SK-N-SH (cell line): ENCODE measurements at regions not wholly inside any gene's neighbourhood (a gene's known extent, or its start where the extent isn't known, plus 50 kb on each side); places are given as distances from the start of the nearest gene placed in this dataset.
A peak's percentile ranks its signal among the peaks of the same experiment; 100 is the strongest.

Experiments used
- CTCF ChIA-PET: fragments of 300-600, 350-600 bp; formaldehyde crosslinking; extraction: SDS; loops from one replicate; lab custom pipeline; 2021; lab: Yijun Ruan, JAX
- POLR2A ChIA-PET: fragments of 350-600 bp; sonication (Branson Sonifier 250); formaldehyde crosslinking; extraction: SDS; loops from one replicate; lab custom pipeline; 2020; ENCODE audit warnings: antibody characterized with exemption, inconsistent platforms; lab: Yijun Ruan, JAX
- DNase-seq: peaks from one replicate; pipeline ENCODE4 v3.0.0; 2012
- H2AFZ ChIP-seq: fragments of 200-600 bp; sonication (generic); 2 replicates; pipeline ENCODE4 v1.8.1; 2016; ENCODE audit warnings: antibody characterized with exemption, mild to moderate bottlenecking, low read depth
- H3F3A ChIP-seq: fragments of 200-600 bp; sonication (generic); replicated peaks from 2 replicates; pipeline ENCODE3; 2016; ENCODE audit warnings: antibody characterized with exemption, mild to moderate bottlenecking; ENCODE audit not compliant: insufficient read depth
- H3K27ac ChIP-seq, 2 experiments: fragments of 200-500 bp in 1 of 2; fragments of 200-600 bp in 1 of 2; sonication (Bioruptor generic) in 1 of 2; sonication (generic), shearing (Covaris generic) in 1 of 2; 2 replicates each; pipeline versions ENCODE4 v1.5.1 to v1.6.1; 2014 to 2016; ENCODE audit warnings: low read depth in 2 of 2, inconsistent platforms in 1 of 2, low read length in 1 of 2, mild to moderate bottlenecking in 1 of 2, mixed read lengths in 1 of 2
- H3K27me3 ChIP-seq: fragments of 200-600 bp; sonication (generic), shearing (Covaris generic); 2 replicates; pipeline ENCODE4 v1.6.1; 2016; ENCODE audit warnings: mixed run types; ENCODE audit not compliant: insufficient read depth
- H3K36me3 ChIP-seq, 2 experiments: fragments of 200-500 bp in 1 of 2; fragments of 200-600 bp in 1 of 2; sonication (Bioruptor generic) in 1 of 2; sonication (generic) in 1 of 2; replicated peaks in 1 of 2; 2 replicates each; pipeline versions ENCODE3 to v1.5.1; 2014 to 2016; ENCODE audit warnings: low read length in 1 of 2, mild to moderate bottlenecking in 1 of 2; ENCODE audit not compliant: insufficient read depth in 2 of 2, control insufficient read depth in 1 of 2
- H3K4me1 ChIP-seq, 2 experiments: fragments of 200-500 bp in 1 of 2; fragments of 200-600 bp in 1 of 2; sonication (Bioruptor generic) in 1 of 2; sonication (generic), shearing (Covaris generic) in 1 of 2; 2 replicates each; pipeline versions ENCODE4 v1.5.1 to v1.6.1; 2014 to 2016; ENCODE audit warnings: low read depth in 1 of 2, low read length in 1 of 2, mixed run types in 1 of 2; ENCODE audit not compliant: insufficient read depth in 2 of 2, control insufficient read depth in 1 of 2
- H3K4me2 ChIP-seq: fragments of 200-600 bp; sonication (generic), shearing (Covaris generic); 2 replicates; pipeline ENCODE4 v1.6.1; 2017; ENCODE audit warnings: mixed run types
- H3K4me3 ChIP-seq, 2 experiments: fragments of 200-500 bp in 1 of 2; fragments of 200-600 bp in 1 of 2; sonication (Bioruptor generic) in 1 of 2; sonication (generic), shearing (Covaris generic) in 1 of 2; 2 replicates each; pipeline versions ENCODE4 v1.5.1 to v1.8.1; 2014 to 2016; ENCODE audit warnings: low read depth in 2 of 2, inconsistent platforms in 1 of 2, low read length in 1 of 2, mild to moderate bottlenecking in 1 of 2, mixed read lengths in 1 of 2, moderate library complexity in 1 of 2
- H3K79me2 ChIP-seq: fragments of 200-600 bp; sonication (generic); 2 replicates; pipeline ENCODE4 v1.8.1; 2017; ENCODE audit warnings: mild to moderate bottlenecking; ENCODE audit not compliant: insufficient read depth
- H3K9ac ChIP-seq: fragments of 200-600 bp; sonication (generic); 2 replicates; pipeline ENCODE4 v1.6.1; 2017; ENCODE audit warnings: mixed run types
- H3K9me2 ChIP-seq: fragments of 200-600 bp; sonication (generic); 2 replicates; pipeline ENCODE4 v1.6.1; 2017; ENCODE audit warnings: mixed run types
- H3K9me3 ChIP-seq: fragments of 200-600 bp; sonication (generic); 2 replicates; pipeline ENCODE4 v1.6.1; 2017; ENCODE audit warnings: mixed run types, mild to moderate bottlenecking, moderate library complexity
- H4K20me1 ChIP-seq: fragments of 200-600 bp; sonication (generic); 2 replicates; pipeline ENCODE4 v1.6.1; 2017; ENCODE audit warnings: mild to moderate bottlenecking, mixed run types; ENCODE audit not compliant: insufficient read depth
- FOXJ3 ChIP-seq: sonication (generic); formaldehyde crosslinking; IDR thresholded peaks from 2 replicates; pipeline ENCODE4 v1.5.1; 2020; ENCODE audit warnings: mild to moderate bottlenecking, missing genetic modification reagents
- FOXM1 ChIP-seq: IDR thresholded peaks from 2 replicates; pipeline ENCODE4 v1.4.0; 2012; ENCODE audit warnings: low read depth, mild to moderate bottlenecking
- GABPA ChIP-seq: IDR thresholded peaks from 2 replicates; pipeline ENCODE4 v1.4.0; 2012; ENCODE audit warnings: low read depth, mild to moderate bottlenecking
- JUND ChIP-seq: IDR thresholded peaks from 2 replicates; pipeline ENCODE4 v1.4.0; 2012
- MXI1 ChIP-seq: IDR thresholded peaks from 2 replicates; pipeline ENCODE4 v1.6.1; 2012; ENCODE audit warnings: mild to moderate bottlenecking, low read depth, low read length, improper control_type of control experiment
- NRF1 ChIP-seq: IDR thresholded peaks from 2 replicates; pipeline ENCODE4 v1.6.1; 2012; ENCODE audit warnings: low read depth, mild to moderate bottlenecking, low read length
- POLR2AphosphoS5 ChIP-seq: IDR thresholded peaks from 2 replicates; pipeline ENCODE4 v1.6.1; 2012; ENCODE audit warnings: low read depth, low read length
- RAD21 ChIP-seq: IDR thresholded peaks from 2 replicates; pipeline ENCODE4 v1.6.1; 2012; ENCODE audit warnings: mild to moderate bottlenecking, low read length
- RCOR1 ChIP-seq: fragments of 150-350 bp; IDR thresholded peaks from 2 replicates; pipeline ENCODE4 v1.6.1; 2017; ENCODE audit warnings: antibody characterized with exemption, low read length
- RFX5 ChIP-seq: IDR thresholded peaks from 2 replicates; pipeline ENCODE4 v1.6.1; 2012; ENCODE audit warnings: mild to moderate bottlenecking, improper control_type of control experiment, low read length
- RXRA ChIP-seq: IDR thresholded peaks from 2 replicates; pipeline ENCODE4 v1.4.0; 2012; ENCODE audit warnings: low read depth, mild to moderate bottlenecking, borderline replicate concordance
- SIN3A ChIP-seq: IDR thresholded peaks from 2 replicates; pipeline ENCODE4 v1.6.1; 2012; ENCODE audit warnings: low read depth, mild to moderate bottlenecking, low read length, moderate library complexity, borderline replicate concordance
- SMC3 ChIP-seq: IDR thresholded peaks from 2 replicates; pipeline ENCODE4 v1.6.1; 2012; ENCODE audit warnings: low read depth, low read length, improper control_type of control experiment
- TAF1 ChIP-seq: IDR thresholded peaks from 2 replicates; pipeline ENCODE4 v1.6.1; 2012; ENCODE audit warnings: low read depth, mild to moderate bottlenecking, low read length, moderate library complexity, borderline replicate concordance
- TCF12 ChIP-seq: IDR thresholded peaks from 2 replicates; pipeline ENCODE4 v1.4.0; 2012
- YY1 ChIP-seq: IDR thresholded peaks from 2 replicates; pipeline ENCODE4 v1.4.0; 2012; ENCODE audit warnings: low read depth, mild to moderate bottlenecking
- WGBS: methylation state at CpG from one replicate; pipeline ENCODE4 v1.1.6; 2017; ENCODE audit warnings: low lambda C conversion rate; 5-methylcytosine and 5-hydroxymethylcytosine counted together
- TF ChIP-seq, protein P1 (sequence below): fragments of 150-350 bp; IDR thresholded peaks from 2 replicates; pipeline ENCODE4 v1.6.1; 2017; ENCODE audit warnings: antibody characterized with exemption, low read length, low read depth, borderline replicate concordance
- TF ChIP-seq, protein P2 (sequence below): IDR thresholded peaks from 2 replicates; pipeline ENCODE4; 2012
- TF ChIP-seq, protein P3 (sequence below): fragments of 200-600 bp; sonication (generic); IDR thresholded peaks from 2 replicates; pipeline ENCODE4 v1.6.1; 2017; ENCODE audit warnings: antibody characterized with exemption, mild to moderate bottlenecking, moderate library complexity

DNA sequence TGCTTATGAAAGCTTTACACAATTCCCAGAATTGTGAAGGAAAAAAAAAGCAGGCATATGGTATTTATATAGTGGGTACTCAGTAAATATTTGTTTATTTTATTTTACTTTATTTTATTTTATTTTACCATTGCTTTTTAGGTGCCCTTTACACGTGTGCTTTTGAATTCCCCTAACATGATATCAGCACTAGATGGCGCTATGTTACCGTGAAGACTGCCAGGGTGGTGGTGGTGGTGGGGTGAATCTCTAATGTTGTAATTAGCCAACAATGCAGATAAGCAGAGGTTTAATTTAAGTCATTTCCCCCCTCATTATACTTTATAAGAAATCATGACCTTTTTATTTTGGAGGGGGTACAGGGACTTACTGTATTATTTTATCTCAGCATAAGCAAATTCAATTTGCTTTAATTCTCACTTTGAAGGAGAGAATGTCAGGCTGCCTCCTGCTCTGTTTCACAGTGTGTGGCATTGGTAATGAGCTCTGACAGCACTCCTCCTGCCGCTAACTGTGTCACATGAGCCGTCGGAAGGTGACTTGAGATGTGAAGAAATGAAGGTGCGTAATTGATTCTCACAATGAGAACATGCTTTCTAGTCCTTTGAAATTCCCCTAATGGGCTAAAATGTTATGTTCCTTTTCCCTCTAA is 165.6 kb downstream of the YTHDC2 start:
- CTCF ChIA-PET, result interaction anchor here (0.6 to 7.5 kb wide), 25 partner anchors 8 to 1390 kb away, joined by 3 to 69 read pairs (median 4); no protein-coding TSS in a partner anchor
- POLR2A ChIA-PET, result no interaction called here

DNA sequence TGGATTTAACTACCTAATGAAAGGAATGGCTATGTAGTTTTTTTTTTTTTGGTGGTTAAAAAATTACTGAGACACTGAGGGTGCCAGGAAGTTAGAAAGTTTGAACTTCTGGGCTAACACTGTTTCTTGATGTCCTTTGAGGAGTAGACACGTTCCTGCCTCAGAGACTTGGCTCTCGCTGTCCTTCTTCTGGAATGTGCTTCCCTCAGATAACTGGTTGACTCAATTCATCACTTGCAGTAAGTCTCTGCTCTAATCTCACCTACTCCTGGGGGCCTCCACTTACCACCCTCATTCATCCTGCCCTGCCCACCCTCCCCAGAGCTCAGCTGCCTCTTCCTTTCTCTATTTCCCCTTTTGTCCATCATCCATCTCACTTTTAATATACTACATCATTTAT is 167.0 kb downstream of the YTHDC2 start:
- no peaks in the 10 kb centered on the region for H3K9me3 ChIP-seq
- no peak overlapping the region for H3K4me3 ChIP-seq
- ChIA-PET CTCF (interaction anchor here (0.8 to 7.5 kb wide), 13 partner anchors 9 to 774 kb away, joined by 3 to 69 read pairs (median 5); no protein-coding TSS in a partner anchor), POLR2A (no interaction called here)
- H3K9ac ChIP-seq, result no peak overlapping the region
- no peak for DNase-seq
- H3K4me1 ChIP-seq, result no peaks in the 10 kb centered on the region
- no peak overlapping the region for H3K4me2 ChIP-seq
- H3K79me2 ChIP-seq, result no peaks in the 10 kb centered on the region
- no peak overlapping the region for H2AFZ ChIP-seq
- H3K27me3 ChIP-seq, result no peaks in the 10 kb centered on the region
- TF ChIP-seq MXI1 (no peak), GABPA (no peak)
- H3K27ac ChIP-seq, result no peak overlapping the region
- 43% methylated on average over 2 of the region's 2 CpGs for WGBS
- H3F3A ChIP-seq, result no peaks in the 10 kb centered on the region
- H4K20me1 ChIP-seq, result no peaks in the 10 kb centered on the region
- no peaks in the 10 kb centered on the region for H3K9me2 ChIP-seq
- H3K36me3 ChIP-seq, result no peaks in the 10 kb centered on the region

More for the DNA sequence above, 165.6 kb downstream of the YTHDC2 start:
- Histone ChIP-seq H4K20me1 (no peaks in the 10 kb centered on the region), H3K9me2 (no peaks in the 10 kb centered on the region), H3K36me3 (no peaks in the 10 kb centered on the region), H3F3A (no peaks in the 10 kb centered on the region), H3K27me3 (no peaks in the 10 kb centered on the region), H3K79me2 (no peaks in the 10 kb centered on the region), H3K27ac (no peak overlapping the region), H3K4me1 (no peaks in the 10 kb centered on the region), H3K9me3 (no peaks in the 10 kb centered on the region), H3K9ac (no peak overlapping the region), H2AFZ (no peak overlapping the region), H3K4me3 (no peak overlapping the region), H3K4me2 (no peak overlapping the region)
- TF ChIP-seq SMC3, result peak; percentile 64
- no peak for TF ChIP-seq POLR2AphosphoS5
- TF ChIP-seq FOXJ3 (CRISPR knock-in tag), result no peak
- TF ChIP-seq, protein P1, sequence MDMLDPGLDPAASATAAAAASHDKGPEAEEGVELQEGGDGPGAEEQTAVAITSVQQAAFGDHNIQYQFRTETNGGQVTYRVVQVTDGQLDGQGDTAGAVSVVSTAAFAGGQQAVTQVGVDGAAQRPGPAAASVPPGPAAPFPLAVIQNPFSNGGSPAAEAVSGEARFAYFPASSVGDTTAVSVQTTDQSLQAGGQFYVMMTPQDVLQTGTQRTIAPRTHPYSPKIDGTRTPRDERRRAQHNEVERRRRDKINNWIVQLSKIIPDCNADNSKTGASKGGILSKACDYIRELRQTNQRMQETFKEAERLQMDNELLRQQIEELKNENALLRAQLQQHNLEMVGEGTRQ, result no peak
- no peak for TF ChIP-seq NRF1
- TF ChIP-seq JUND, result no peak
- TF ChIP-seq TCF12, result no peak
- TF ChIP-seq, protein P2, sequence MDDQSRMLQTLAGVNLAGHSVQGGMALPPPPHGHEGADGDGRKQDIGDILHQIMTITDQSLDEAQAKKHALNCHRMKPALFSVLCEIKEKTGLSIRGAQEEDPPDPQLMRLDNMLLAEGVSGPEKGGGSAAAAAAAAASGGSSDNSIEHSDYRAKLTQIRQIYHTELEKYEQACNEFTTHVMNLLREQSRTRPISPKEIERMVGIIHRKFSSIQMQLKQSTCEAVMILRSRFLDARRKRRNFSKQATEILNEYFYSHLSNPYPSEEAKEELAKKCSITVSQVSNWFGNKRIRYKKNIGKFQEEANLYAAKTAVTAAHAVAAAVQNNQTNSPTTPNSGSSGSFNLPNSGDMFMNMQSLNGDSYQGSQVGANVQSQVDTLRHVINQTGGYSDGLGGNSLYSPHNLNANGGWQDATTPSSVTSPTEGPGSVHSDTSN, result no peak
- no peak for TF ChIP-seq RXRA
- no peak for TF ChIP-seq RFX5
- no peak for TF ChIP-seq FOXM1
- TF ChIP-seq MXI1, result no peak
- TF ChIP-seq, protein P3, sequence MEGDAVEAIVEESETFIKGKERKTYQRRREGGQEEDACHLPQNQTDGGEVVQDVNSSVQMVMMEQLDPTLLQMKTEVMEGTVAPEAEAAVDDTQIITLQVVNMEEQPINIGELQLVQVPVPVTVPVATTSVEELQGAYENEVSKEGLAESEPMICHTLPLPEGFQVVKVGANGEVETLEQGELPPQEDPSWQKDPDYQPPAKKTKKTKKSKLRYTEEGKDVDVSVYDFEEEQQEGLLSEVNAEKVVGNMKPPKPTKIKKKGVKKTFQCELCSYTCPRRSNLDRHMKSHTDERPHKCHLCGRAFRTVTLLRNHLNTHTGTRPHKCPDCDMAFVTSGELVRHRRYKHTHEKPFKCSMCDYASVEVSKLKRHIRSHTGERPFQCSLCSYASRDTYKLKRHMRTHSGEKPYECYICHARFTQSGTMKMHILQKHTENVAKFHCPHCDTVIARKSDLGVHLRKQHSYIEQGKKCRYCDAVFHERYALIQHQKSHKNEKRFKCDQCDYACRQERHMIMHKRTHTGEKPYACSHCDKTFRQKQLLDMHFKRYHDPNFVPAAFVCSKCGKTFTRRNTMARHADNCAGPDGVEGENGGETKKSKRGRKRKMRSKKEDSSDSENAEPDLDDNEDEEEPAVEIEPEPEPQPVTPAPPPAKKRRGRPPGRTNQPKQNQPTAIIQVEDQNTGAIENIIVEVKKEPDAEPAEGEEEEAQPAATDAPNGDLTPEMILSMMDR, result peak; percentile 78
- no peak for TF ChIP-seq SIN3A
- peak; percentile 86 for TF ChIP-seq RAD21
- no peak for TF ChIP-seq RCOR1
- TF ChIP-seq YY1, result no peak
- TF ChIP-seq TAF1, result no peak
- peak; percentile 39 for DNase-seq
- WGBS, result 22% methylated on average over 7 of the region's 7 CpGs
